ENCODE measurements at regions not wholly inside any gene's neighbourhood (a gene's known extent, or its start where the extent isn't known, plus 50 kb on each side); places are given as distances from the start of the nearest gene placed in this dataset.
A peak's percentile ranks its signal among the peaks of the same experiment; 100 is the strongest.

DNA sequence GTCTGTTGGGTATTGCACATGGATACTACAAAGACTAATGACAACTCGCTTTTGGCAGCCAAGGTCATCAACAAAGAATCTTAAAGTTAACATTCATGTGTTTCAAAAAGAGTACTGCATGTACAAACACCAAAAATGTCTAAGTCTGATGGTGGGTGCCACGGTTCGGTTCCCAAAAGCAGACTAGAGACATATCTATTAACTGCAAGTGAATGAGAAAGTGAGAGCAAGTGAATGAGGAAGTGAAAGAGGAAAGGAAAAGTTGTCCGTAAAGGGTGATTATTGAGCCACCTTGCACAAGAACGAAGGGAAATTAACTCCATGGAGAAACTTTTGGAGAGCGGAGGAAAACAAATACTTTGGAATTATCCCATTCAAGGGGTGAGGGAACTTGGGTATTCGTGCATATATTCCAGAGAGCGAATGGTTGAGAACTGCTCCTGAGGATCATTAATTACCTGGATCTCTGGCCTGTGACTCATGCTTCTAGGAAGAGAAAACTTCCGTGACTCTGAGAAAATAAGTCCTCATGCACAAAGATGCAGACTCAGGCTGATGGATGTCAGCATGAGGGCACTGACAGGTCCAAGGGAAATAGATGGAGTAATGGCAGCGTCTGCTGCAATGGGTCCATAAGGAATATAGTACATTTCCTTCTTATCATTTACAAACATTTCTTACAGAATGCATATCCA, 336.5 kb upstream of the TGFBR2 start:
- no peak for DNase-seq

DNA sequence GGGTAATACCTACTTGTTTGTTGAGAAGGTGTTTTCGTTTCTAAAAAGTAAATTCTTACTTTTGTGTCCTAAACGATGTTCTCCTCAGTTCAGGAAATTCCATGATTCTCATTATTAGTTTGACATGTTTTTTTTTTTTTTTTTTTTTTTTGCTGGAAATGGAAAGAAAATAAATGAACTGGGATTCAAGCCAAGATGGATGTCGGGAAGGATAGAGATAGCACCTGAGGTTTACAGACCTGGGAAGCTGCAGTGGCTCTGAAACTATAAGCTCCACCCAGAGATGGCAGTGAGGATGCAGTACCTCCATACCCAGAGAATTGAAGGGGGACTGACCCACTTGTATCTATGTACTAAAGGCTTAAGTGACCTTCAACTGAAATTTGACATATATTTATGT, 334.6 kb upstream of the TGFBR2 start:
- no peak for DNase-seq

DNA sequence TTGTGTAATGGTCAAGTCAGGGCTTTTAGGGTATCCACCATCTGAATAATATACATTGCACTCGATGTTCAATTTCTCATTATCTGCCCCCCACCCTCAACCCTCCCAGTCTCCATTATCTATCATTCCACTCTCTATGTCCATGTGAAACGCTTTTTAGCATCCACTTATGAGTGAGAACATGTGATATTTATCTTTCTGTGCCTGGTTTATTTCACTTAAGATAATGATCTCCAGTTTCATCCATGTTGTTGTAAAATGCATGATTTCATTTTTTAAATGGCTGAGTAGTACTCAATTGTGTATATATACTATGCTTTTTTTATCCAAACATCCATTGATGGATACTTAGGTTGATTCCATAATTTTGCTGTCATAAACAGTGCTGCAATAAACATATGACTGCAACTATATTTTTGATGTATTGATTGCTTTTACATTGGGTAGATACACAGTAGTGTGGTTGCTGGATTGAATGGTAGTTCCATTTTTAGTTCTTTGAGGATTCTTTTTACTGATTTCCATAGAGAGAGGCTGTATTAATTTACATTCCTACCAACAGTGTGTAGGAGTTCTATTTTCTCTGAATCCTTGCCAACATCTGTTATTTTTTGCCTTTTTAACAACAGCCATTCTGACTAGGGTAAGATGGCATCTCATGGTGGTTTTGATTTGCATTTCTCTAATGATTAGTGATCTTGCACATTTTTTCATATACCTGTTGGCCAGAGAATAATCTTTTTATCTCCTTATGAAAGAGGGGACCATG, 332.9 kb upstream of the TGFBR2 start:
- DNase-seq: no peak

DNA sequence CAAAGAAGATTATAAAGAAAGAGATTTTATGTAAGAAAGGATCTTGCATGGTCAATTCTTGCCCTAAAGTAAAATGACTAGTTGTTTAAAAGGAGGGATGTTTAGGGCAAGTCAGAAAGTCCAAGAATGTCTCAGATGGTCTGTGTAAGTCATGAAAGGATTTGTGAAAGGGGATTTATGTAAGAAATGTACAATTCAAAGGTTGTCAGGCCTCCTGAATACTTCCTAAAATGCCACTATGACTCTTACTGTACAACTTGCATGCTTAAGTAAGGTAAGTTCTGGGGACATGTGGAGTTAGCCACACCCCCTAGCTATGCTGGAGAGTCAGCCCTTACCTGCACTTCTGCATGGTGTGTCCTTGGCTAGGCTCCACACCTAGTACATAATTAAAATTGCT, 328.9 kb upstream of the TGFBR2 start:
- no peak for DNase-seq

DNA sequence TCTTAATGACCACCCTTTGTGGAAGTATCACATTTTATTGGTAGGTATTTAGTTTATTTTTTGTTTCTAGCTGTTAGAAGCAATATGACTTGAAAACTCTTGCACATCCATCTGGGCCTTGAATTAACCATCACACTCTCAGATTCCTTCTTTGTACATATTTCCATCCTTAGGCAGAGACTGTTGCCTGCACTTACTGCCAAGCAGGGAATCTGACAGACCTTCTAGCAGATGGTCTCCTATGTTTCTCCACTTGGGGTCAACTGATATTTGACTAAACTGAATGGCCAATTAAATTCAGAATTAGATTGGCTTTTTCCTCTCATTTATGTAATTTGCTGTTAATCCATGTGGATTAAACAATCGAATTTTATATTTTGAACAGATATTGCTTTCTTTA, 324.9 kb upstream of the TGFBR2 start:
- no peak for DNase-seq

DNA sequence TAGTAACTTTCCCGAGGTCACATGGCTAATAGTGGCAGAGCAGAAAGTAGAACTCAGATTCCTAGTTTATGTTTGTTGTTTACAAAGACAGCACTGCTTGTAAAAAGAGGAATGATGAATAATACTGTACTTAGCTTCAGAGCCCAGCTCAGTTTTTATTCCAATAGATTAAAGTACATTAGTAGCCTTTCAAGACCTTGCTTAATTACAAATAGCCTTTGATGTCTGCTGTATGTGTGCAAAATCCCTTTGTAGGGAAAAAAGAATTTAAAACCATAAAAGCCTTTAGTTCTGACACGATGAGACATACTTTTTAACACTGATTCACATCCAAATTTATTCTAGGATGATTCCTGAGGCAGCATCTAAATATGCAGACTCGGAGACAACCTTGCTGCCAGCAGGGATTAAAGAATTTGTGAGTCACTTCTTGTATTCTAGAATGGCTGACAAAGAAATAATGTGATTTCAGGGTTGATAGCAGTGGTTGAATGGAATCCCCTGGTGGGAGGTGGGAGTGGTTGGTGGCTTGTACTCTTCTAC, 324.2 kb upstream of the TGFBR2 start:
- DNase-seq: no peak

DNA sequence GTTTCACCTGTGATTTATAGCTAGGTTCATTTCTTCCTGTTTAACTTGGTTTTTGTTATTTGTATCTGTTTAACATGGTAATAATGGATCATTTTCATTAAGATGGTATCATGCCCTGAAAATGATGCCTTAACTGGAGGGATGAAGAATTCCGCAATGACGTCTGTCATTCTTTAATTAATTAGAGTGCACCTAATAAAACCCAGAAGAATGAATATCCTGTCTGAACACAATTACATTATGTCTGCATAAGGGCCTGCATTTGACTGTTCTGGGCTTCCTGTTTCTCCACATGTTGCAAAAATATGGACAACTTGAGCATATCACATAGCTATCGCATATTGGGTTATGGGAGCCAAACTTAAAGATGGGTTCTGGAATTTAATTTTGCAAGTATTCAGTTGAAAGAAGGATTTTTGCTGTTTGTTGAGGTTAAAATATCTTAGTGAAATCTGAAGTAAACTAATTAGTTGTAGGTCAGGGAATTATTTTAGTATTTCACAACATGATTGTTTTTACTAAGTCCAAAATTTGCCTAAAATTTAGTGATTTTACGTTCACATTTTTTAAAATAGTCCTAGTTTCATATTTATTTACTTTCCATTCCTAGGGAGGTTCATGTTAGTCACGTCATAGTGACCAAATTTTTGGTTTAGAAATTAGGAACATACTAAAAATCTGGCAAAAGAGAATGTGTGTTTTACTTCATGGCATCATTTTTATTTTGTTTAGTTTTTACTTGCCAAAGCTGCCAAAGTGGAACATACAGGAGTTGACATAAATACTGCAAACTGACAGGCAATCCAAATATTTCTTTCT, 321.0 kb upstream of the TGFBR2 start:
- no peak for DNase-seq

DNA sequence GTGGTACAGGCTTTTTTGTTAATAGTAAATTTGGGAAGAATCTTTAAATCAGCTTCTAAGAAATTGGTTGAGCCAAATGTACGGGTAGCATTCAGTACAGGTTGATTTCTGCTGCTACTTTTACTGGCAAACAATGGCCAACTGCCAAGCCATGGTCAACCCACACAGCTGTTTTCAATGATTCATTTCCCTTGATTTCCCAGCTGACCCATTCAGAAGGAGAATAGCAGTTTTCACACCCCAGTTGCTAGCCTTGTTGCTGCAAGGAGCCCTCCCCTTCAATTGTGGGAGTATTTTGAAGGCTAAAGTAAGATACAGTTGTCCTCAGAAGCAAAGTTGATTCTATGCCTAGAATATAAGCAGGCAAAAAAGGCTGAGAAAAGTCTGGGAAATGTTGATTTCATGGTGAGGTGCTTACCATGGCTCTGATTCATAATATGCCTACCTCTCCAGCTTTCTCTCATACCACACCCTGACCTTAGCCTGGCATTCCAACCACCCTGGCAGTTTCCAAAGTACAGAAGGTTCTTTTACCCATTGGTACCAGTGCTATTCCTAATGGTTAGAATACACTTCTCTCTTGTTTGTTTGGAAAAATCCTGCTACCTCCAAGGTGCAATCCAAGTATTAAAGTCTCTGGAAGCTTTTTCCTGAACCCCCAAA, 320.3 kb upstream of the TGFBR2 start:
- DNase-seq: peak; percentile 33 to 45

DNA sequence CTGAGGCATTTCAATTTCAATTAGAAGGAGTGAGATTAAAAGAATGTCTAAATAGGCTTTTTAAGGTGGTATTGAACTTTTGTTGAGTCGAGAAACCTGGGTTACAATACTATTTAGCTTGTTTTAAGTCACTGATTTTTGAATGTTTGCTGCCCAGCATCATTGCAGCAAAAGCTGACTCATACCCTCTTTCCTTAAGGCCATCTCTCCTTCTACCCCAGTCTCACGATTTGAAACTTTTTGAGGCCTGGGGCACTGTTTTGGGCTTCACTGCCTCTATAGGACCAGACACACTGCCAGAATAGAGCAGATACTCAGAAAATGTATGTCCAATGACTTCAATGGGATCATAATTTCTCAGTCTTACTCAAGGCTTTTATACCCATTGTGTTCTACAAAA, 319.6 kb upstream of the TGFBR2 start:
- no peak for DNase-seq

DNA sequence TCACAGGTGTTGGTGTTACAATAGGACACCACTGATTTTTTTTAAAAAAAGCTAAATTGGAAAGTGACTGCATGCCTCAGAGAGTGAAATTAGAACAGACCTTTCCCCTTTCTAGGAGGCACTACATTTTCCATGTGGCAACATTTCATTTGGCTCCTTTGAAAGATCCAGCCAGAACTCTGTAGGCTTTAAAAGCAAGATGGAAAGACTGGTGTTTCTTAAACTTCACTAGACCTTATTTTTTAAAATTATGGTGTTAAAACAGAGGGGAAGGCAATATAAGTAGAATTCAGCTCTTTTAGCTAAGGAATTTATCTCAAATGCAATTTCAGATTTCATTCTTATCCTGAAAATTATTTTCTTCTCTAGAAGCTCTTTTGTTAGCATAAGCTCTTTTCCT, 317.6 kb upstream of the TGFBR2 start:
- no peak for DNase-seq

DNA sequence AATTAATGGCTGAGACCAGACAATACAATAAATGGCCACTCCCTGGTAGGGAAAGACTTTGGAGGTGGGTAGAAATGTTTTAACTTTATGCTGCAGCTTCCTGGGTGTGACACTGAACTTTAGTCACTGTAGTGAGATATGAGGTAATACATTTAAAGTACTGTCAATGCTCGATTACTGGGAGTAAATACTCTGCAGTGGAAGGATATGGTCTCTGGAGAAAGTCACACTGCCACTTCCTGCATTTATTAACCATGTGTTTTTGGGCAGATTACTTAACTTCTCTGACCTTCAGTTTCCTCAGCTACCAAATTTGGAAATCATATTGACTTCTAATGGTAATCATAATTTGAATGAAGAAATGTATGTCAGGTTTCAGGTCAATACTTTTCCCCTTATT, 317.1 kb upstream of the TGFBR2 start:
- DNase-seq: no peak

DNA sequence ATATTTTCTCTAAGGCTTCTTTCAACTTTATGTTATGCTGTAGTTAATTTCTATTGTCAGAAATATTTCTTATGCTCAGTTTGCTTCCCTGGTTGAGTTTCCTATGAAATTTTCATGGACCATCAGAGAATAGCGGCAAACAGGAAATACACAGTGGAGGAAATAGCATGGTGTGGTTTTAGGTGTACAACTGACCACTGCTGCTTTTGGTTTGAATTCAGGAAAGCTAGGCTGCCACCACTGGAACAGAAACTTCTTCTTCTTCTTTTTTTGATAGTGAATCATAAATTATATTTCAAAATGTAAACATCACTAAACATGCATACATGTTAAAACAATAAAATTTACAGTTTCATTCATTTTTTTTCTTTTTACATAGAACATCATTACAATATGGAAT, 316.6 kb upstream of the TGFBR2 start:
- no peak for DNase-seq

DNA sequence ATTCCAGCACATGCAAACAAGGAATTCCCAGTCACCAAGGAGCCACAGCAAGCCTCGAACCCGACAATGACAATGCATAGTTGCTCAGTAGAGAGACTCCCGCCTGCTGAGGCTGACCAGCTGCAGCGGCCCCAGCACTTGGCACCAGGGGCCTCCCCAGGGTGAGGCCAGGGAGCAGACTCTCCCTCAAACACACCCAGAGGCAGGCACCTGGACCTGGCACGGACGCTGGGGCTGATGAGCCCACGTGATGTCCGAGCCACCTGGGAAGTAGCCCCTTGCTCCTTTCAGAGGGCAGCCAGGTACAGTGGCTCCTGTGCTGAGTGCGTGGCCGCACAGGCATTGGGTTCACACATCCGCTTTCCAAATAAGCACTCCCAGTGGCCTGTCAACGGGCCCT, 315.9 kb upstream of the TGFBR2 start:
- no peak for DNase-seq

DNA sequence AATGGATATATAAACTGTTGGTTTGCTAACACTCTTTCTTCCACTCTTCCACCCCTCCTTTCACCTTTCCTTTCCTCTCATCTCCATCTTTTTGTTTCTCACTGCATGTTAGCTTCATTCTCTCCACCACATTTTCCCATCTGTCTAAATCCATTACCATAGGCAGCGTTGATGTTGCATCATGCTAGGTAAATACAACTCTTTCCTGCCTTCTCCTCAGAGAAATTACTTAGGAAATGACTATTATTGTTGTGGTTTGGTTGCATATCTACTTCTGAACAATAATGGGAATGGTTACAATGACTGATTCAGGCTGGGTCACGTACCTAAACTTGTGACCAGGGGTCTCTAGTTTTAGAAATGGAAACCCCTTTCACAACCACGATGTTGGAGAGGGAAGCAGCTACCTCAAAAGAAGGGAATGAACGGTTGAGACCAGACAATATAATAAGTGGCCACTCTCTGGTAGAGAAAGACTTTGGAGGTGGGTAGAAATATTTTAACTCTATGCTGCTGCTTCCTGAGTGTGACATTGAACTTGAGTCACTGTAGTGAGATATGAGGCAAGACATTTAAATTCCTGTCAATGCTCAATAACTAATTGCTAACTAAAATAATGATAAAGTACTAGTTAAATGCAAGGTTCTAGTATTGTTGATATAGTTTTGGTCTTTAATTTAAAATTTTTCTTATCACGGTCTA, 314.1 kb upstream of the TGFBR2 start:
- DNase-seq: no peak

DNA sequence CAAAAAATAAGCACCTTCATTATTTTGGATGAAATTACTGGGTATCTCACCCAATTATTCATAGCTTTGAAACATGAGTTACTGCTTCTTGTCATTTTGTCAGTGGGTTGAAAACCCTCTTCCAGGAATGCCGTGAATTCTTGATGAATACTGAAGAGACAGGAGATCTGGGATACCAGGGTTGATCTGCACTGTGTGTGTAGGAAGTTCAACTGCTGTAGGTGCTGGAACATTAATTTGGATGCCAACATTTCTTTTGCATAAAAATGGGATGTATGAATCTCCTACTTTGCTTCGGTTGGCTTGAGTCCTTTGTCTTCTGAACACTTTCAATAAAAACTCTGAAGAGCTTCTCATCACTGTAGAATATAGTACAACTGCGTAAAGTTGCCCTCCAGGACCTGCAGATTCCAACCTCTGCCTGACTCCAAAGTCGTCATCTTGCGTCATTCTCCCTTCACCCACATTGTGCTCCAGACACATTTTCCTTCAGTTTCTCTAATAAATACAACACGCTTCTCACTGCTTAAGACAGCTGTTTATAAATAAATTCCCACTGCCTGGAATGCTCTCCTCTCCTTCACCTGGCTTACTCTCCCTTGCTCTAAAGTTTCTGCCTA, 312.7 kb upstream of the TGFBR2 start:
- no peak for DNase-seq

DNA sequence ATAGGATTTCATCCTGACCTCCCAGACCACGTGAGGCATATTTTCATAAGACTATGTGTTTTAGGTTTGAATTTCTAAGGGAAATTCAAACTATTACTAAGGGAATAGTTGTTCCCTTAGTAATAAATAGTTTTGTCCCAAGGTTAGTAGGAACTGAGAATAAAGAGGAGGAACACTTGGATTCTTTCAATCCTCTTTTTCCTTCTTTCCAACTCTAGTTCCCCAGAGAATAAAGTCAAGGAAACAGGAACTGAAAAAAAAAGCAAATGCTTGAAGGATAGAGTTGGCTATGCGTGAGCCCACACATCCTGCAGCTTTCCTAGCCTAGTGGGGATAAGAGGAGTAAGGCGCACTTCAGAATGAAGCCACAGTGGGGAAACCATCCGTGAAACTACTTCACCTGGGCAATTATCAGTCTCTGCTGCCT, 312.1 kb upstream of the TGFBR2 start:
- no peak for DNase-seq

DNA sequence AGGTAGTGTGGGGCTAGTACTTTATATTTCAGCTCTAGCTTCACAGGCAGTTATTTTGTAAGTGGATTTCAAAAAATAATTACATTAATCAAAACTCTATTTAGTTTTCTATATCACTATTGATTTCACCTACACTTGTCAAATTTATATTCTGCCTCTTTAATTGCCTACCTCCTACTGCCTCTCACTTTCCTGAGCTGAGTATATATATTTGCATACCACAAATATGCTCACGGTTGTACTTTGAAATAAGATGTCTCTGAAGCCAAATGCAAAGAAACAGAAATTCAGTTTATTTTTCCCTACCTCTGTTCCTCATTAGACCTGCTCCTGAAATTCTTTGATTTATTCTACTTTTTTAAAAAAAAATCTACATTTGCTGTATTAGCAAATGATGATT, 309.3 kb upstream of the TGFBR2 start:
- DNase-seq: no peak

DNA sequence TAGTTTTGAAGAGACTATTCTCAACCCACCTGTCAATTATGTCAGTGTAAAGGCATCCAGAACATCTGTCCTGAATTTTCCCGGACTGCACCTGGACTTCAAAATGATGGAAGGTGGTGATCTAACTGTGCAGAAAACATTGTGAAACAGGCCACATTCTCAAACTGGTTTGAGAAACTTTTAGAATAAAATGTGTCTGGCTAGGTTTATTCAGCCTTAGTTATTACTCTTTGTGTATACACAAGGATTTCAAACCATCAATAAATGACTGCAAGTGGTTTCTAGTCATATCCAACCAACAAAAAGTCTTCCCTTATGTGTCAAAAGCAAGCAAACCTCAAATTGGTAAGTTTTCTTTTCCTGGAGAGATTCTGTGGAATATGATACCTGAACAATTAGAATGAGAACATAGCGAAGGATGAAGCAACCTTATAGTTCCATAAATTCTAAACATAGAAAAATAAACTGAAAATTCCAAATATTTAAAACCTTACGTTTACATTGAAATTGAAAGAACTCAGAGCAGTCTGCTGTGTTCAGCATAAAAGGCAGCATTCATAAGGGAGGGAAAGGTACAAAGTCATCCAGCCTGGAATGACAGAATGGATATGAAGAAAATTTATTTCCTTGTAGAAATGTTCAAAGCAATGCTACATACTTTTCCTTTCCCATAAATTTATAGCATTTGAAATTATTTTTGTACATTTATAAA, 306.6 kb upstream of the TGFBR2 start:
- DNase-seq: no peak

DNA sequence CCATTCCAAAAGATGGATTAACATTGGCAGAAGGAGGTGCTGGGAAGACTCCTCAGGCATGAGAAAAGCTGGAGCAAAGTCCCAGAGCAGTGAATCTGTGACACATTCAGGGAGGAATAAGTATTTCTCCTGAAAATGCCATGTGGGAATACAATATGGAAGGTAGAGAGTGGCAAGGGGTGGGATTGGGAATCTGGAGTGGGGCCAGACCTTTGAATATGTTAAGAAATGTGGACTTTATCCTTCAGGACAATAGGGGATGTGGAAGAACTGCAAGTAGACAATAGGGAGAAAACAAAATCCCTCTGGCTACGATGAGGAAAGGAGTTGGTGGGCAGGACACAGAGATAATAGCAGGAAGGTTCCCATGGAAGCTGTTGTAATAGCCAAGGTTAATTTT, 305.6 kb upstream of the TGFBR2 start:
- no peak for DNase-seq

DNA sequence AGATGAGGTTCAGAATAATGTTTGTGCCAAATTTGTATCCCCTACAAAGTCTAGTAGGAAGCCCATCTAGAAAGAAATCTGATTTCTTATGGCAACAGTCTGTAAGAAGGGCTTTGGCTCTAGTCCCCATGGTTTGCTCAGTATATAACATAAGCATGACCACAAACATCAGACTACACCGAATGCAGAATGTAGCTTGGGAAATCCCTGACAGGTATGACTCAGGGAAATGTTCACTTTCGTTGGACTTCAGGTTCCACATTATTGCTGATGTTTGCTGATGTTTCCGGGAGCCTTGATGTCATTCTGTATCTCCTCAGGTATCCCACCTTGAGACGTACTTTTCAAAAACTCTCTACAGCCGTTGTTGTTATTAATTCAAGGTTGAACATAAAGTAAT, 304.4 kb upstream of the TGFBR2 start:
- DNase-seq: no peak

DNA sequence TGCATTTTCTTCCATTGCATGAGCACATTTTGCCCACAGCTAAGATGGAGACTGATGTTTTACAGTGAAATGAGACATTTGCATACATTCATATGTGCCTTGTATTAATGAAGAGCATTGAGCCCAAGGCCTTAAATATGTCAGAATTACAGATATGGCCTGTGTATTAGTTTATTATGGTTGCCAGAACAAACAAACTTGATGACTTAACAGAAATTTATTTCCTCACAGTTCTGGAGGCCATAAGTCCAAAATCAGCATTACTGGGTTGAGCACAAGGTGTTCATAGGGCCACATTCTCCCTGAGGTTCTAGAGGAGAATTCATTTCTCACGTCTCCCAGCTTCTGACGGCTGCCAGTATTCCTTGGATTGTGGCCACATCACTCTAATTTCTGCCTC, 302.6 kb upstream of the TGFBR2 start:
- DNase-seq: no peak
